A673 (cell line): ENCODE measurements at regions not wholly inside any gene's neighbourhood (a gene's known extent, or its start where the extent isn't known, plus 50 kb on each side); places are given as distances from the start of the nearest gene placed in this dataset.

ENCODE experiments used
- BruUV-seq: library from RNA; stranded (reverse); fragments of 400-500 nt; replicated peaks from 2 replicates; lab custom pipeline; 2021; lab: Mats Ljungman, UMichigan
- CTCF ChIA-PET: fragments of 300-600 bp; sonication (Branson Sonifier 250); formaldehyde crosslinking; loops from one replicate; lab custom pipeline; 2022; ENCODE audit warnings: antibody characterized with exemption; lab: Charles Lee
- POLR2A ChIA-PET: fragments of 300-600 bp; sonication (Branson Sonifier 250); formaldehyde crosslinking; loops from one replicate; lab custom pipeline; 2022; ENCODE audit warnings: antibody characterized with exemption; ENCODE audit not compliant: low non-redundant PET; lab: Charles Lee
- DNase-seq: peaks from one replicate; pipeline ENCODE4 v3.0.0-alpha.2; 2015; ENCODE audit warnings: low spot score
- H3K27ac ChIP-seq: fragments of 200-600 bp; sonication (generic); 2 replicates; pipeline ENCODE4 v1.5.1; 2016; ENCODE audit warnings: mixed run types, low read depth, mild to moderate bottlenecking, mixed read lengths, antibody characterized with exemption, low read length; ENCODE audit not compliant: poor library complexity, severe bottlenecking
- H3K27me3 ChIP-seq: fragments of 200-600 bp; sonication (generic); replicated peaks from 2 replicates; pipeline ENCODE4 v1.6.1; 2017; ENCODE audit warnings: mixed run types, low read depth, mild to moderate bottlenecking, mixed read lengths, antibody characterized with exemption, low read length; ENCODE audit not compliant: insufficient read depth, poor library complexity
- H3K36me3 ChIP-seq: fragments of 200-600 bp; sonication (generic); 2 replicates; pipeline ENCODE4 v1.6.1; 2016; ENCODE audit warnings: mixed run types, mild to moderate bottlenecking, mixed read lengths, antibody characterized with exemption, low read length; ENCODE audit not compliant: insufficient read depth, poor library complexity, severe bottlenecking
- H3K4me1 ChIP-seq: fragments of 200-600 bp; sonication (generic); 2 replicates; pipeline ENCODE4 v1.6.1; 2017; ENCODE audit warnings: mixed run types, mild to moderate bottlenecking, mixed read lengths, antibody characterized with exemption, low read length; ENCODE audit not compliant: insufficient read depth, poor library complexity, severe bottlenecking
- H3K4me3 ChIP-seq: fragments of 200-600 bp; sonication (generic); 2 replicates; pipeline ENCODE4 v1.5.1; 2016; ENCODE audit warnings: low read depth, mixed run types, mild to moderate bottlenecking, mixed read lengths, low read length; ENCODE audit not compliant: poor library complexity, severe bottlenecking
- H3K9me3 ChIP-seq: fragments of 200-600 bp; sonication (generic); 2 replicates; pipeline ENCODE4 v1.6.1; 2016; ENCODE audit warnings: mixed run types, low read depth, mild to moderate bottlenecking, mixed read lengths, antibody characterized with exemption, low read length; ENCODE audit not compliant: poor library complexity, severe bottlenecking
- CTCF ChIP-seq: fragments of 300-800, 200-600 bp; sonication (generic); conservative IDR thresholded peaks from 2 replicates; pipeline ENCODE4 v1.5.1; 2017; ENCODE audit warnings: low read depth, mild to moderate bottlenecking, antibody characterized with exemption, low read length, moderate library complexity, mixed read lengths
- EZH2 ChIP-seq: fragments of 200-600 bp; sonication (generic); IDR thresholded peaks from 2 replicates; pipeline ENCODE4 v1.6.1; 2017; ENCODE audit warnings: borderline replicate concordance, low read depth, mild to moderate bottlenecking, mixed read lengths, antibody characterized with exemption, low read length; ENCODE audit not compliant: poor library complexity, severe bottlenecking
- intact Hi-C: fragments of 100-400 bp; cut with micrococcal nuclease; formaldehyde crosslinking; loops from one replicate; pipeline ENCODE4 v1.10.0; 2022; ENCODE audit not compliant: unreplicated experiment

DNA sequence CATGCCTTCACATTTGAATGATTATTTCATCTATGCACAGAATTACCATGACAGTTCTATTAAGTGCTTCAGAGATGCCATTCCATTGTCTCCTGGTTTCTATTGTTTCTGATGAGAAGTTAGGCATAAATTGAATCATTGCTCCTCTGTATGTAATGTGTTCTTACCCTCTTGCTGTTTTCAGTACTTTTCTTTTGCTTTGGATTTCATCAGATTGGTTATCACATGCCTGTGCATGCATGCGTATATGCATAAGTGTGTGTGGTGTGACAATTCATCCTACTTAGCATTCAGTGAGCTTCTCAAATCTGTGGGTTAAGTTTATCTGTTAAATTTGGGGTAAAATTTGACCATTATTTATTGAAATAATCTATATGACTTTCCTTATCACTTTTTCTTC is 263.3 kb upstream of the RND3 start:
- ChIA-PET POLR2A (no interaction called here), CTCF (no interaction called here)
- no TSS peak for BruUV-seq
- no peak overlapping the region for H3K4me3 ChIP-seq
- intact Hi-C loops: no loop called here
- no peaks in the 10 kb centered on the region for H3K36me3 ChIP-seq
- H3K9me3 ChIP-seq: no peaks in the 10 kb centered on the region
- TF ChIP-seq CTCF: no peak
- no peak for TF ChIP-seq EZH2
- no peak overlapping the region for H3K27ac ChIP-seq
- DNase-seq: no peak
- H3K4me1 ChIP-seq: no peaks in the 10 kb centered on the region
- no peaks in the 10 kb centered on the region for H3K27me3 ChIP-seq

GRCh38 chr2:150742094-150742493 is 254.6 kb upstream of the RND3 start:
- Histone ChIP-seq H3K27ac (no peak overlapping the region), H3K4me1 (no peaks in the 10 kb centered on the region), H3K36me3 (no peaks in the 10 kb centered on the region), H3K27me3 (no peaks in the 10 kb centered on the region), H3K9me3 (no peaks in the 10 kb centered on the region), H3K4me3 (no peak overlapping the region)
- BruUV-seq: no TSS peak
- POLR2A ChIA-PET: no interaction called here
- no peak for DNase-seq
- CTCF ChIA-PET: no interaction called here
- intact Hi-C loops: no loop called here
- TF ChIP-seq EZH2 (no peak), CTCF (no peak)

DNA sequence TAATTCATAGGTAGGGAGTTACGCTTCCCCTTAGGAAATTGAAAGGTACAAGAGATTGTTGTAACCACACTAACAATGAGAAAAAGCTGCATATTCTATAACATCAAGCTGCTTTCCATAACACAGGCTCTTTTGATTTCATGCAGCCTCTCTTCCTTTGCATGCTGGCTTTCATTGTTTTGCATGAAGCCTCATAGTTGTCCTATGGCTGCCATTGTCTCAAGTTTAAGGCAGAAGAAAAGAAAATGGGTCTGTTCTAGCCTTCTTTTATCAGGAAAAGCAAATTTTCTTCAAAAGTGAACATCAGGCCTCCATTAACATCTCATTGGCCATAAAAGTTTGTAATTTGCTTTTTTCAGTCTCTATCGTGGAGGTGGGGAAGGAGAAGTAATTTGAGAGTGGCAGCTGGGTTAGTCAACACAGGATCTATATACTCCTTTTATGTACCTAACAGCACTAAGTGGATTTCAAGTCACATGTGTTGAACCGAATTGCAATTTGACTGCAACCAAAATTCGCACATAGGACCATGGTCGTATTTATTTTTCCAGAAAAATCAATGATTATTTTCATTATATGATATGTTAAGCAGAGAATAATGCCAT is 248.5 kb upstream of the RND3 start:
- intact Hi-C loops: no loop called here
- H3K4me3 ChIP-seq: no peak overlapping the region

More for the DNA sequence above, 248.5 kb upstream of the RND3 start:
- TF ChIP-seq CTCF (no peak), EZH2 (no peak)
- DNase-seq: no peak
- Histone ChIP-seq H3K9me3 (no peaks in the 10 kb centered on the region), H3K4me1 (no peaks in the 10 kb centered on the region), H3K36me3 (no peaks in the 10 kb centered on the region), H3K27me3 (no peaks in the 10 kb centered on the region), H3K27ac (no peak overlapping the region)
- BruUV-seq: no TSS peak
- ChIA-PET CTCF (no interaction called here), POLR2A (no interaction called here)
